Breast epithelium (tissue), 3 donors: ENCODE measurements at regions not wholly inside any gene's neighbourhood (a gene's known extent, or its start where the extent isn't known, plus 50 kb on each side); places are given as distances from the start of the nearest gene placed in this dataset.

ENCODE experiments used
- POLR2A ChIP-seq: fragments of 450-650 bp; IDR thresholded peaks from one replicate; pipeline ENCODE4 v1.6.1; 2016; ENCODE audit warnings: antibody characterized with exemption, mild to moderate bottlenecking, moderate library complexity
- POLR2AphosphoS5 ChIP-seq, 3 donors: sonication (generic); formaldehyde crosslinking; IDR thresholded peaks; one replicate each; pipeline ENCODE4 v1.6.1; 2017; ENCODE audit warnings: antibody characterized with exemption in 3 of 3
- TF ChIP-seq, protein P1 (sequence below), 3 donors: fragments of 450-650 bp; IDR thresholded peaks; one replicate each; pipeline ENCODE4 v1.5.1; 2016 to 2017; ENCODE audit warnings: antibody characterized with exemption in 3 of 3, mild to moderate bottlenecking in 3 of 3, moderate library complexity in 3 of 3

- TF ChIP-seq, protein P1, sequence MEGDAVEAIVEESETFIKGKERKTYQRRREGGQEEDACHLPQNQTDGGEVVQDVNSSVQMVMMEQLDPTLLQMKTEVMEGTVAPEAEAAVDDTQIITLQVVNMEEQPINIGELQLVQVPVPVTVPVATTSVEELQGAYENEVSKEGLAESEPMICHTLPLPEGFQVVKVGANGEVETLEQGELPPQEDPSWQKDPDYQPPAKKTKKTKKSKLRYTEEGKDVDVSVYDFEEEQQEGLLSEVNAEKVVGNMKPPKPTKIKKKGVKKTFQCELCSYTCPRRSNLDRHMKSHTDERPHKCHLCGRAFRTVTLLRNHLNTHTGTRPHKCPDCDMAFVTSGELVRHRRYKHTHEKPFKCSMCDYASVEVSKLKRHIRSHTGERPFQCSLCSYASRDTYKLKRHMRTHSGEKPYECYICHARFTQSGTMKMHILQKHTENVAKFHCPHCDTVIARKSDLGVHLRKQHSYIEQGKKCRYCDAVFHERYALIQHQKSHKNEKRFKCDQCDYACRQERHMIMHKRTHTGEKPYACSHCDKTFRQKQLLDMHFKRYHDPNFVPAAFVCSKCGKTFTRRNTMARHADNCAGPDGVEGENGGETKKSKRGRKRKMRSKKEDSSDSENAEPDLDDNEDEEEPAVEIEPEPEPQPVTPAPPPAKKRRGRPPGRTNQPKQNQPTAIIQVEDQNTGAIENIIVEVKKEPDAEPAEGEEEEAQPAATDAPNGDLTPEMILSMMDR (IDR thresholded peaks at IDR 0.05), result no peak
- TF ChIP-seq POLR2A (no peak), POLR2AphosphoS5 (IDR thresholded peaks at IDR 0.05) (no peak)
Observed at GRCh38 chr20:48465271-48465670, 362.5 kb downstream of the PREX1 start.
